ENCODE measurements at regions not wholly inside any gene's neighbourhood (a gene's known extent, or its start where the extent isn't known, plus 50 kb on each side); places are given as distances from the start of the nearest gene placed in this dataset.

DNA sequence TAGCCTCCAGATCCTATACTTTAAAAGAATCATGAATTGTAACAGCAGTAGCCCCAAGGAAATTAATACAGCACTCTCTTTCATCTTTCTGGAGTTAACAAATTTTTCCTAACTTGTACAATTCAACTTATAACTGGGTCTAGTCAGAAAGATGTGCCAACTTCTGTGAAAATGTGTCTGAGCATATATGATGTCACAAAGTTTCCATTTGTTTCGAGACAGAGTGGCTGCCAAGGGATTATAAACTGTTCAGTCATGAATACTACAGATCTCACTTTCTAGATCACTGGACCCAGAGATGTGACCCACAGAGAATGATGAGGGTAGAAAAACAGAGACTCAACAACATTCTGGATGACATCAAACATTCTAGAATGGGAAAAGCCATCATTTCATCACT lies 249.2 kb upstream of the PHF14 start:
- Histone ChIP-seq H3K36me3 (ENCODE audit: control insufficient read depth, insufficient read depth, low read length) (no peaks in the 10 kb centered on the region), H3K27ac (ENCODE audit: low read depth, low read length) (no peak overlapping the region), H3K4me3 (ENCODE audit: low read length) (no peak overlapping the region), H3K27me3 (ENCODE audit: control insufficient read depth, insufficient read depth, low read length, poor library complexity, severe bottlenecking) (no peaks in the 10 kb centered on the region), H3K4me1 (ENCODE audit: control insufficient read depth, insufficient read depth, low read length) (no peaks in the 10 kb centered on the region), H3K9me3 (ENCODE audit: control insufficient read depth, low read length) (no peaks in the 10 kb centered on the region), H3K9ac (ENCODE audit: extremely low read depth, low read length, poor library complexity, severe bottlenecking) (no peak overlapping the region)
- Mint-ChIP-seq H3K4me3 (no peak overlapping the region), H3K27ac (no peak overlapping the region), H3K27me3 (ENCODE audit: insufficient read depth) (no peaks in the 10 kb centered on the region), H3K4me1 (peaks cover 4% of the 10 kb centered on the region), H3K36me3 (ENCODE audit: low read depth) (no peaks in the 10 kb centered on the region), H3K9me3 (no peaks in the 10 kb centered on the region)
- TF ChIP-seq, protein P1, sequence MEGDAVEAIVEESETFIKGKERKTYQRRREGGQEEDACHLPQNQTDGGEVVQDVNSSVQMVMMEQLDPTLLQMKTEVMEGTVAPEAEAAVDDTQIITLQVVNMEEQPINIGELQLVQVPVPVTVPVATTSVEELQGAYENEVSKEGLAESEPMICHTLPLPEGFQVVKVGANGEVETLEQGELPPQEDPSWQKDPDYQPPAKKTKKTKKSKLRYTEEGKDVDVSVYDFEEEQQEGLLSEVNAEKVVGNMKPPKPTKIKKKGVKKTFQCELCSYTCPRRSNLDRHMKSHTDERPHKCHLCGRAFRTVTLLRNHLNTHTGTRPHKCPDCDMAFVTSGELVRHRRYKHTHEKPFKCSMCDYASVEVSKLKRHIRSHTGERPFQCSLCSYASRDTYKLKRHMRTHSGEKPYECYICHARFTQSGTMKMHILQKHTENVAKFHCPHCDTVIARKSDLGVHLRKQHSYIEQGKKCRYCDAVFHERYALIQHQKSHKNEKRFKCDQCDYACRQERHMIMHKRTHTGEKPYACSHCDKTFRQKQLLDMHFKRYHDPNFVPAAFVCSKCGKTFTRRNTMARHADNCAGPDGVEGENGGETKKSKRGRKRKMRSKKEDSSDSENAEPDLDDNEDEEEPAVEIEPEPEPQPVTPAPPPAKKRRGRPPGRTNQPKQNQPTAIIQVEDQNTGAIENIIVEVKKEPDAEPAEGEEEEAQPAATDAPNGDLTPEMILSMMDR (conservative IDR thresholded peaks at IDR 0.05): no peak
- WGBS, 2 experiments (ENCODE audit: insufficient coverage in 1 of 2, insufficient read length in 1 of 2): 92% methylated on average over 1 of the region's 1 CpG; no CpG with 5 or more reads in 1 of the 2 experiments
- no peak for DNase-seq

DNA sequence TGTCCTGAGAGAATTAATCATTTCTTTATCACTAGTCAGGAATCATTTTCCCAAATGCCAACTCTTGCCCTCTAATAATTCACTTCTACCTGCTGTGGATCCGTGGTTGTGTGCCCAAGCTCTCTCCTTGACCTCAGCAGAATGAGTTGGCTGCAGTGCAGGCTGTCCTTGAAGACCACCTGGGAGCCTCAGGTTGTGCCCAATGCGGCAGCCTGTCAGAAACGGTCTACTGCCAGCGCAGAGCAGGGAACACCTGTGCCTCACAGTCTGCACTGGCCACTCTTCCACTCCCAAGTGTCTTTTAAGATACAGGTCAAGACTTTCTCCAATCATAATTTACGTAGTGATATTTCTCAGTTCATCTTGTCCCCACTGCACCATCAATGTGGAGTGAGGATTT lies 246.0 kb upstream of the PHF14 start:
- H3K36me3 Mint-ChIP-seq (ENCODE audit: low read depth): no peaks in the 10 kb centered on the region
- H3K9ac ChIP-seq (ENCODE audit: extremely low read depth, low read length, poor library complexity, severe bottlenecking): no peak overlapping the region
- no peaks in the 10 kb centered on the region for H3K27me3 Mint-ChIP-seq (ENCODE audit: insufficient read depth)
- no peak overlapping the region for H3K4me3 ChIP-seq (ENCODE audit: low read length)
- H3K9me3 ChIP-seq (ENCODE audit: control insufficient read depth, low read length): no peaks in the 10 kb centered on the region
- H3K9me3 Mint-ChIP-seq: no peaks in the 10 kb centered on the region
- DNase-seq: no peak
- no peaks in the 10 kb centered on the region for H3K36me3 ChIP-seq (ENCODE audit: control insufficient read depth, insufficient read depth, low read length)
- TF ChIP-seq, protein P1 (conservative IDR thresholded peaks at IDR 0.05): no peak
- WGBS, 2 experiments (ENCODE audit: insufficient coverage in 1 of 2, insufficient read length in 1 of 2): 74% methylated on average over 5 of the region's 5 CpGs; no CpG with 5 or more reads in 1 of the 2 experiments
- peaks cover 4% of the 10 kb centered on the region for H3K4me1 Mint-ChIP-seq
- H3K27me3 ChIP-seq (ENCODE audit: control insufficient read depth, insufficient read depth, low read length, poor library complexity, severe bottlenecking): no peaks in the 10 kb centered on the region
- no peak overlapping the region for H3K4me3 Mint-ChIP-seq
- no peak overlapping the region for H3K27ac Mint-ChIP-seq
- no peak overlapping the region for H3K27ac ChIP-seq (ENCODE audit: low read depth, low read length)
- H3K4me1 ChIP-seq (ENCODE audit: control insufficient read depth, insufficient read depth, low read length): no peaks in the 10 kb centered on the region

DNA sequence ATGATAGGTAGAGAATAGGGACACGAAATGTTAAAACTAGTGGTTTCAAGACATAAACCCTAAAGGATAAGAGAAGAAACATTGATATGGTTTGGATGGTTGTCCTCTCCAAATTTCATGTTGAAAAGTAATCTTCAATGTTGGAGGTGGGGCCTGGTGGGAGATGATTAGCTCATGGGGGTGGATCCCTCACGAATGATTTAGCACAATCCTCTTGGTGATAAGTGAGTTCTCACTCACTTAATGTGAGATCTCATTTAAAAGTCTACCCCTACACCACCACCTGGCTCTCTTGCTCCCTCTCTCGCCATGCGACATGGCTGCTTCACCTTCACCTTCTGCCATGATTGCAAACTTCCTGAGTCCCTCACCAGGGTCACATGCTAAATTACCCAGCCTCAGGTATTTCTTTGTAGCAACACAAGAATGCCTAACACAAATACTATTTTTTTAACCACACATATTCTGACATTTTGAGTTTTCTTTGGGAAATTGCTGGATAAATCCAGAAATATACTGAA lies 242.4 kb upstream of the PHF14 start:
- H3K4me1 Mint-ChIP-seq: no peaks in the 10 kb centered on the region
- H3K36me3 Mint-ChIP-seq (ENCODE audit: low read depth): no peaks in the 10 kb centered on the region
- no peaks in the 10 kb centered on the region for H3K9me3 ChIP-seq (ENCODE audit: control insufficient read depth, low read length)
- H3K27ac ChIP-seq (ENCODE audit: low read depth, low read length): no peak overlapping the region
- no peaks in the 10 kb centered on the region for H3K36me3 ChIP-seq (ENCODE audit: control insufficient read depth, insufficient read depth, low read length)
- no peak overlapping the region for H3K4me3 Mint-ChIP-seq
- TF ChIP-seq, protein P1 (conservative IDR thresholded peaks at IDR 0.05): no peak
- no peak overlapping the region for H3K9ac ChIP-seq (ENCODE audit: extremely low read depth, low read length, poor library complexity, severe bottlenecking)
- H3K27me3 Mint-ChIP-seq (ENCODE audit: insufficient read depth): no peaks in the 10 kb centered on the region
- no peak overlapping the region for H3K27ac Mint-ChIP-seq
- no peaks in the 10 kb centered on the region for H3K27me3 ChIP-seq (ENCODE audit: control insufficient read depth, insufficient read depth, low read length, poor library complexity, severe bottlenecking)
- 82 to 96% methylated on average over 3 to 4 of the region's 4 CpGs for WGBS, 2 experiments (ENCODE audit: insufficient coverage in 1 of 2, insufficient read length in 1 of 2)
- no peaks in the 10 kb centered on the region for H3K9me3 Mint-ChIP-seq
- H3K4me3 ChIP-seq (ENCODE audit: low read length): no peak overlapping the region
- H3K4me1 ChIP-seq (ENCODE audit: control insufficient read depth, insufficient read depth, low read length): no peaks in the 10 kb centered on the region
- DNase-seq: no peak
